Left ventricle myocardium inferior (tissue), 1 donor: ENCODE measurements at regions not wholly inside any gene's neighbourhood (a gene's known extent, or its start where the extent isn't known, plus 50 kb on each side); places are given as distances from the start of the nearest gene placed in this dataset.

ENCODE experiments used
- DNase-seq: peaks from one replicate; pipeline ENCODE4 v3.0.0-alpha.2; 2020
- H3K27ac ChIP-seq: fragments of 200-600 bp; replicated peaks from 2 replicates; pipeline ENCODE4 v1.8.0; 2021
- H3K27me3 ChIP-seq: fragments of 200-600 bp; 2 replicates; pipeline ENCODE4 v1.8.0; 2021; ENCODE audit warnings: low read depth
- H3K36me3 ChIP-seq: fragments of 200-600 bp; 2 replicates; pipeline ENCODE4 v1.8.0; 2021
- H3K4me1 ChIP-seq: fragments of 200-600 bp; 2 replicates; pipeline ENCODE4 v1.8.0; 2021
- H3K4me3 ChIP-seq: fragments of 200-600 bp; 2 replicates; pipeline ENCODE4 v1.8.0; 2021; ENCODE audit warnings: mild to moderate bottlenecking, moderate library complexity
- H3K9me3 ChIP-seq: fragments of 200-600 bp; replicated peaks from 2 replicates; pipeline ENCODE4 v1.8.0; 2021
- CTCF ChIP-seq: fragments of 200-600 bp; IDR thresholded peaks from 2 replicates; pipeline ENCODE4 v1.8.0; 2021; ENCODE audit warnings: antibody characterized with exemption, mild to moderate bottlenecking, borderline replicate concordance
- intact Hi-C: fragments of 100-400 bp; cut with micrococcal nuclease; formaldehyde crosslinking; loops from one replicate; pipeline ENCODE4 v1.11.0; 2022
- donor health status: DM: no; HTN: yes; CAD: no; lungs with severe emphysema.

GRCh38 chr13:97549201-97549600, 115.2 kb downstream of the RAP2A start:
- Histone ChIP-seq H3K36me3 (no peaks in the 10 kb centered on the region), H3K4me1 (no peaks in the 10 kb centered on the region), H3K9me3 (no peaks in the 10 kb centered on the region), H3K27ac (no peak overlapping the region), H3K4me3 (no peak overlapping the region), H3K27me3 (no peaks in the 10 kb centered on the region)
- TF ChIP-seq CTCF = no peak
- intact Hi-C loops = no loop called here
- no peak for DNase-seq

- intact Hi-C loops = no loop called here
- no peak for TF ChIP-seq CTCF
- DNase-seq = no peak
Observed at GRCh38 chr13:97554496-97554895, 120.5 kb downstream of the RAP2A start.

GRCh38 chr13:97555034-97555433, 121.1 kb downstream of the RAP2A start:
- Histone ChIP-seq H3K27ac (no peak overlapping the region), H3K9me3 (no peaks in the 10 kb centered on the region), H3K36me3 (no peaks in the 10 kb centered on the region), H3K4me3 (no peak overlapping the region), H3K4me1 (no peaks in the 10 kb centered on the region), H3K27me3 (no peaks in the 10 kb centered on the region)
- intact Hi-C loops = no loop called here
- no peak for TF ChIP-seq CTCF
- no peak for DNase-seq

More at GRCh38 chr13:97554496-97554895, 120.5 kb downstream of the RAP2A start:
- no peaks in the 10 kb centered on the region for H3K27me3 ChIP-seq
- H3K9me3 ChIP-seq = no peaks in the 10 kb centered on the region
- no peaks in the 10 kb centered on the region for H3K36me3 ChIP-seq
- H3K4me1 ChIP-seq = no peaks in the 10 kb centered on the region
- H3K27ac ChIP-seq = no peak overlapping the region
- H3K4me3 ChIP-seq = no peak overlapping the region

- no peak overlapping the region for H3K27ac ChIP-seq
- H3K4me3 ChIP-seq = no peak overlapping the region
- no peak for DNase-seq
- no peaks in the 10 kb centered on the region for H3K36me3 ChIP-seq
- no peak for TF ChIP-seq CTCF
- H3K9me3 ChIP-seq = no peaks in the 10 kb centered on the region
- H3K27me3 ChIP-seq = peaks cover 3% of the 10 kb centered on the region
- H3K4me1 ChIP-seq = no peaks in the 10 kb centered on the region
- intact Hi-C loops = no loop called here
Observed at GRCh38 chr13:97559030-97559429, 125.1 kb downstream of the RAP2A start.

GRCh38 chr13:97559981-97560380, 126.0 kb downstream of the RAP2A start:
- TF ChIP-seq CTCF = no peak
- H3K27ac ChIP-seq = no peak overlapping the region
- no peaks in the 10 kb centered on the region for H3K4me1 ChIP-seq
- no peaks in the 10 kb centered on the region for H3K9me3 ChIP-seq
- H3K27me3 ChIP-seq = peaks cover 4% of the 10 kb centered on the region
- H3K4me3 ChIP-seq = no peak overlapping the region
- no peaks in the 10 kb centered on the region for H3K36me3 ChIP-seq
- no peak for DNase-seq
- intact Hi-C loops = no loop called here

GRCh38 chr13:97561182-97561581, 127.2 kb downstream of the RAP2A start:
- H3K27ac ChIP-seq = no peak overlapping the region
- H3K4me3 ChIP-seq = no peak overlapping the region
- H3K9me3 ChIP-seq = no peaks in the 10 kb centered on the region
- intact Hi-C loops = no loop called here
- H3K36me3 ChIP-seq = no peaks in the 10 kb centered on the region
- H3K4me1 ChIP-seq = no peaks in the 10 kb centered on the region
- TF ChIP-seq CTCF = no peak
- peaks cover 9% of the 10 kb centered on the region for H3K27me3 ChIP-seq
- DNase-seq = no peak
